Neural cell (in vitro differentiated cells): ENCODE measurements at regions not wholly inside any gene's neighbourhood (a gene's known extent, or its start where the extent isn't known, plus 50 kb on each side); places are given as distances from the start of the nearest gene placed in this dataset.

Experiments
- H2AFZ ChIP-seq: fragments of 200-600, 300-800 bp; sonication (generic), shearing (Covaris generic); 2 replicates; pipeline ENCODE4 v1.6.0; 2014; ENCODE audit warnings: low read depth, mild to moderate bottlenecking, antibody characterized with exemption, low read length, moderate library complexity
- H3F3A ChIP-seq: fragments of 200-600 bp; shearing (Covaris generic); 2 replicates; pipeline ENCODE4 v1.6.1; 2016; ENCODE audit warnings: mild to moderate bottlenecking, moderate library complexity, mixed read lengths, antibody characterized with exemption, low read length; ENCODE audit not compliant: insufficient read depth, poor library complexity, severe bottlenecking
- H3K27ac ChIP-seq: fragments of 200-600, 300-800 bp; sonication (generic), shearing (Covaris generic); 2 replicates; pipeline ENCODE4 v1.5.1; 2014; ENCODE audit warnings: mild to moderate bottlenecking, low read length, moderate library complexity
- H3K27me3 ChIP-seq: fragments of 300-800, 200-600 bp; sonication (generic), shearing (Covaris generic); 2 replicates; pipeline ENCODE4 v1.6.0; 2014; ENCODE audit warnings: mild to moderate bottlenecking, low read depth, low read length, moderate library complexity; ENCODE audit not compliant: insufficient read depth
- H3K36me3 ChIP-seq: fragments of 300-800, 200-600 bp; sonication (generic), shearing (Covaris generic); 2 replicates; pipeline ENCODE4 v1.5.1; 2014; ENCODE audit warnings: mild to moderate bottlenecking, antibody characterized with exemption, low read length, moderate library complexity; ENCODE audit not compliant: insufficient read depth
- H3K4me2 ChIP-seq: fragments of 300-800, 200-600 bp; sonication (generic), shearing (Covaris generic); 2 replicates; pipeline ENCODE4 v1.6.0; 2014; ENCODE audit warnings: mild to moderate bottlenecking, low read length
- H3K4me3 ChIP-seq: fragments of 300-800, 200-600 bp; sonication (generic), shearing (Covaris generic); 2 replicates; pipeline ENCODE4 v1.5.1; 2014; ENCODE audit warnings: mild to moderate bottlenecking, low read length, moderate library complexity
- H3K79me2 ChIP-seq: fragments of 200-600 bp; shearing (Covaris generic); replicated peaks from 2 replicates; pipeline ENCODE4 v1.6.0; 2014; ENCODE audit warnings: mild to moderate bottlenecking, low read length, moderate library complexity; ENCODE audit not compliant: insufficient read depth
- H3K9ac ChIP-seq: fragments of 300-800, 200-600 bp; sonication (generic), shearing (Covaris generic); 2 replicates; pipeline ENCODE4 v1.6.1; 2016; ENCODE audit warnings: mild to moderate bottlenecking, low read length, mixed read lengths
- H3K9me2 ChIP-seq: fragments of 200-600 bp; shearing (Covaris generic); 2 replicates; pipeline ENCODE4 v1.6.1; 2016; ENCODE audit warnings: mild to moderate bottlenecking, low read length, mixed read lengths; ENCODE audit not compliant: insufficient read depth
- H3K9me3 ChIP-seq: fragments of 200-600, 300-800 bp; sonication (generic), shearing (Covaris generic); 2 replicates; pipeline ENCODE4 v1.6.1; 2016; ENCODE audit warnings: mild to moderate bottlenecking, mixed run types, low read length, moderate library complexity, mixed read lengths
- H4K20me1 ChIP-seq: fragments of 200-600 bp; shearing (Covaris generic); 2 replicates; pipeline ENCODE4 v1.6.1; 2016; ENCODE audit warnings: mild to moderate bottlenecking, mixed run types; ENCODE audit not compliant: insufficient read depth
- EP300 ChIP-seq: fragments of 450-650 bp; conservative IDR thresholded peaks from 2 replicates; pipeline ENCODE4 v1.6.1; 2014; ENCODE audit warnings: antibody characterized with exemption, mild to moderate bottlenecking, moderate library complexity; ENCODE audit not compliant: poor library complexity, severe bottlenecking
- EZH2 ChIP-seq: fragments of 200-600, 300-800 bp; shearing (Covaris generic), sonication (generic); IDR thresholded peaks from 2 replicates; pipeline ENCODE4 v1.6.1; 2014; ENCODE audit warnings: antibody characterized with exemption, low read length, borderline replicate concordance, mild to moderate bottlenecking; ENCODE audit not compliant: insufficient read depth, poor library complexity, severe bottlenecking
- MXI1 ChIP-seq: fragments of 450-650 bp; conservative IDR thresholded peaks from 2 replicates; pipeline ENCODE4 v1.6.1; 2014; ENCODE audit warnings: antibody characterized with exemption, mild to moderate bottlenecking; ENCODE audit not compliant: poor library complexity, severe bottlenecking
- POLR2AphosphoS5 ChIP-seq: IDR thresholded peaks from 2 replicates; pipeline ENCODE4 v1.6.1; 2012
- RAD21 ChIP-seq: fragments of 450-650 bp; conservative IDR thresholded peaks from 2 replicates; pipeline ENCODE4 v1.6.1; 2014; ENCODE audit warnings: antibody characterized with exemption, mild to moderate bottlenecking, moderate library complexity
- SMC3 ChIP-seq: fragments of 450-650 bp; conservative IDR thresholded peaks from 2 replicates; pipeline ENCODE4 v1.6.1; 2014; ENCODE audit warnings: antibody characterized with exemption, mild to moderate bottlenecking, moderate library complexity; ENCODE audit not compliant: poor library complexity
- TAF1 ChIP-seq: IDR thresholded peaks from 2 replicates; pipeline ENCODE4 v1.6.1; 2012; ENCODE audit warnings: low read depth
- TF ChIP-seq, protein P1 (sequence below): IDR thresholded peaks from 2 replicates; pipeline ENCODE4 v1.6.1; 2012; ENCODE audit warnings: borderline replicate concordance
- TF ChIP-seq, protein P2 (sequence below): fragments of 450-650 bp; IDR thresholded peaks from 2 replicates; pipeline ENCODE4 v1.5.1; 2014; ENCODE audit warnings: antibody characterized with exemption, mild to moderate bottlenecking, moderate library complexity; ENCODE audit not compliant: poor library complexity, severe bottlenecking

DNA sequence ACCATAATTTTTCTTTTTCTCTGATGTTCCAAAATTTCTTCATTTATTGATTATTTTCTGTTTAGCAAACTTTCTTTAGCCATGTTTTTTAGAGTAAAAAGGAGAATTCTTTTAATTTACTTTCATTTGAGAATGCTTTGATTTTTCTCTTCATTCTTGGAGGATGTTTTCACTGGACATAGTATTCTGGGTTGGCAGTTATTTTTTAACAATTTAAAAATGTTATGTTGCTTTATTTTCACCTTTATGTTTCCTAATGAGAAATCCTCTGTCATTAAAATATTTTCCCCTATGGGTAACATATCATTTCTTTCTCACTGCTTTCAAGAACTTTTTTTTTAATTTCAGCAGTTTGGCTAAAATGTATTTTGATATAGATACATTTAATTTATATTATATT is 631.4 kb upstream of the CDH2 start:
- TF ChIP-seq MXI1, result no peak
- TF ChIP-seq, protein P1, sequence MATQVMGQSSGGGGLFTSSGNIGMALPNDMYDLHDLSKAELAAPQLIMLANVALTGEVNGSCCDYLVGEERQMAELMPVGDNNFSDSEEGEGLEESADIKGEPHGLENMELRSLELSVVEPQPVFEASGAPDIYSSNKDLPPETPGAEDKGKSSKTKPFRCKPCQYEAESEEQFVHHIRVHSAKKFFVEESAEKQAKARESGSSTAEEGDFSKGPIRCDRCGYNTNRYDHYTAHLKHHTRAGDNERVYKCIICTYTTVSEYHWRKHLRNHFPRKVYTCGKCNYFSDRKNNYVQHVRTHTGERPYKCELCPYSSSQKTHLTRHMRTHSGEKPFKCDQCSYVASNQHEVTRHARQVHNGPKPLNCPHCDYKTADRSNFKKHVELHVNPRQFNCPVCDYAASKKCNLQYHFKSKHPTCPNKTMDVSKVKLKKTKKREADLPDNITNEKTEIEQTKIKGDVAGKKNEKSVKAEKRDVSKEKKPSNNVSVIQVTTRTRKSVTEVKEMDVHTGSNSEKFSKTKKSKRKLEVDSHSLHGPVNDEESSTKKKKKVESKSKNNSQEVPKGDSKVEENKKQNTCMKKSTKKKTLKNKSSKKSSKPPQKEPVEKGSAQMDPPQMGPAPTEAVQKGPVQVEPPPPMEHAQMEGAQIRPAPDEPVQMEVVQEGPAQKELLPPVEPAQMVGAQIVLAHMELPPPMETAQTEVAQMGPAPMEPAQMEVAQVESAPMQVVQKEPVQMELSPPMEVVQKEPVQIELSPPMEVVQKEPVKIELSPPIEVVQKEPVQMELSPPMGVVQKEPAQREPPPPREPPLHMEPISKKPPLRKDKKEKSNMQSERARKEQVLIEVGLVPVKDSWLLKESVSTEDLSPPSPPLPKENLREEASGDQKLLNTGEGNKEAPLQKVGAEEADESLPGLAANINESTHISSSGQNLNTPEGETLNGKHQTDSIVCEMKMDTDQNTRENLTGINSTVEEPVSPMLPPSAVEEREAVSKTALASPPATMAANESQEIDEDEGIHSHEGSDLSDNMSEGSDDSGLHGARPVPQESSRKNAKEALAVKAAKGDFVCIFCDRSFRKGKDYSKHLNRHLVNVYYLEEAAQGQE, result no peak
- TF ChIP-seq SMC3, result no peak
- TF ChIP-seq EP300, result no peak
- TF ChIP-seq TAF1, result no peak
- TF ChIP-seq, protein P2, sequence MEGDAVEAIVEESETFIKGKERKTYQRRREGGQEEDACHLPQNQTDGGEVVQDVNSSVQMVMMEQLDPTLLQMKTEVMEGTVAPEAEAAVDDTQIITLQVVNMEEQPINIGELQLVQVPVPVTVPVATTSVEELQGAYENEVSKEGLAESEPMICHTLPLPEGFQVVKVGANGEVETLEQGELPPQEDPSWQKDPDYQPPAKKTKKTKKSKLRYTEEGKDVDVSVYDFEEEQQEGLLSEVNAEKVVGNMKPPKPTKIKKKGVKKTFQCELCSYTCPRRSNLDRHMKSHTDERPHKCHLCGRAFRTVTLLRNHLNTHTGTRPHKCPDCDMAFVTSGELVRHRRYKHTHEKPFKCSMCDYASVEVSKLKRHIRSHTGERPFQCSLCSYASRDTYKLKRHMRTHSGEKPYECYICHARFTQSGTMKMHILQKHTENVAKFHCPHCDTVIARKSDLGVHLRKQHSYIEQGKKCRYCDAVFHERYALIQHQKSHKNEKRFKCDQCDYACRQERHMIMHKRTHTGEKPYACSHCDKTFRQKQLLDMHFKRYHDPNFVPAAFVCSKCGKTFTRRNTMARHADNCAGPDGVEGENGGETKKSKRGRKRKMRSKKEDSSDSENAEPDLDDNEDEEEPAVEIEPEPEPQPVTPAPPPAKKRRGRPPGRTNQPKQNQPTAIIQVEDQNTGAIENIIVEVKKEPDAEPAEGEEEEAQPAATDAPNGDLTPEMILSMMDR, result no peak
- TF ChIP-seq POLR2AphosphoS5, result no peak
- TF ChIP-seq EZH2, result no peak
- no peak for TF ChIP-seq RAD21
- no peaks in the 10 kb centered on the region for H3K79me2 ChIP-seq

DNA sequence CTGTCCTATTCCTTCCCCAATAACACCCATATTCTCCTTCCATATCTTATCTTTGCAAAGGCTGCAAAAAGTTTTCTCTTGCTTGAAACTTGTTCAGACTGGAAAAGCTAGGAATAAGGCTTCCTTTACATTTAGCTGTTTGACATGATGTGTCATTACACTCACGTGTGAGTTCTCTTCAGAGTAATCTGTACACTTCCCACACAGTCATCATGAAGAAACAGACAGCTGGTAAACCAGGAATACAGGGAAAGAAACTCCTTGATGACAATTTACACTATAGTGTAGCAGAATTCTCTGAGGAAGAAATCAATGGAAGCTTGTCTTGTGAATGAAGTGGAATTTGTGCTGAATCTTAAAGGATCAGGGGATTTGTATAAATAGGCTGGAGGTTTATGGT is 628.6 kb upstream of the CDH2 start:
- H3F3A ChIP-seq, result no peaks in the 10 kb centered on the region
- TF ChIP-seq MXI1 (no peak), RAD21 (no peak), TAF1 (no peak), POLR2AphosphoS5 (no peak), EZH2 (no peak)
- TF ChIP-seq, protein P1, result peak; percentile 82
- TF ChIP-seq, protein P2, result no peak
- H3K4me3 ChIP-seq, result no peak overlapping the region
- H3K27me3 ChIP-seq, result no peaks in the 10 kb centered on the region
- H3K9ac ChIP-seq, result no peak overlapping the region
- no peaks in the 10 kb centered on the region for H3K9me2 ChIP-seq
- H3K9me3 ChIP-seq, result no peaks in the 10 kb centered on the region
- no peaks in the 10 kb centered on the region for H3K36me3 ChIP-seq
- H4K20me1 ChIP-seq, result no peaks in the 10 kb centered on the region
- no peak overlapping the region for H3K27ac ChIP-seq
- H3K79me2 ChIP-seq, result no peaks in the 10 kb centered on the region
- no peak overlapping the region for H2AFZ ChIP-seq
- no peak overlapping the region for H3K4me2 ChIP-seq

More for the DNA sequence above, 631.4 kb upstream of the CDH2 start:
- Histone ChIP-seq H4K20me1 (no peaks in the 10 kb centered on the region), H3K4me2 (no peak overlapping the region), H3K9me3 (no peaks in the 10 kb centered on the region), H3K36me3 (no peaks in the 10 kb centered on the region), H3K27me3 (no peaks in the 10 kb centered on the region), H3F3A (no peaks in the 10 kb centered on the region), H2AFZ (no peak overlapping the region), H3K9ac (no peak overlapping the region), H3K27ac (no peak overlapping the region), H3K4me3 (no peak overlapping the region), H3K9me2 (no peaks in the 10 kb centered on the region)
